ENCODE measurements at regions not wholly inside any gene's neighbourhood (a gene's known extent, or its start where the extent isn't known, plus 50 kb on each side); places are given as distances from the start of the nearest gene placed in this dataset.

DNA sequence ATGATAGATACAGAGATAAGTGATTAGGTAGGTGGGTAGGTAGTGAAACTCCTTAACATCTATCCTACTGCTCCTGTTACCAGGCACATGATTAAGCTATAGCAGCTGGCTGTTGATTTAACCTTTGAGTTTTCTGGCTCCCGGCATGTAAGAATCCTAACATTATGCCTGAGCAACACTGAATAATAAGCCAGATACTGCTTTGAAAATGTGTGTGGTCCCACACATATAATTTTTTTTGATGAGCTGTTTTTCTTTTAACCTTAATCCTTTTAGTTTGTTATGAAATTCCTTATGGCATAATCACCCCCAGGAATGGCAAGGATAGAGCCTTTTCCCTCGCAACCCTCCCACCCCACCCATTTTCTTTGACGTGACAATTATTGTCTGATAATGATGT is 104.2 kb upstream of the NEUROD1 start:
- POLR2A ChIA-PET: no interaction called here
- 70% methylated on average over 3 of the region's 3 CpGs for WGBS (ENCODE audit: low lambda C conversion rate)
- Histone ChIP-seq H2AFZ (ENCODE audit: low read depth) (no peak overlapping the region), H3K9me3 (no peaks in the 10 kb centered on the region), H4K20me1 (ENCODE audit: insufficient read depth) (no peaks in the 10 kb centered on the region), H3K79me2 (ENCODE audit: insufficient read depth) (no peaks in the 10 kb centered on the region), H3K9ac (no peak overlapping the region), H3K4me2 (no peak overlapping the region), H3K27me3 (ENCODE audit: insufficient read depth) (no peaks in the 10 kb centered on the region), H3K4me3 (ENCODE audit: low read depth in 2 of 2, low read length in 1 of 2) (no peak overlapping the region), H3K4me1 (ENCODE audit: control insufficient read depth in 1 of 2, insufficient read depth in 2 of 2, low read depth in 1 of 2, low read length in 1 of 2) (peaks cover 0 to 57% of the 10 kb centered on the region in 2 experiments; a peak in 3 of 4 replicates), H3K9me2 (no peaks in the 10 kb centered on the region), H3F3A (replicated peaks; ENCODE audit: insufficient read depth) (peaks cover 18% of the 10 kb centered on the region), H3K27ac (ENCODE audit: low read depth in 2 of 2, low read length in 1 of 2) (no peak overlapping the region; a peak in 1 of 4 replicates), H3K36me3 (replicated peaks in 1 of 2; ENCODE audit: control insufficient read depth in 1 of 2, insufficient read depth in 2 of 2, low read length in 1 of 2) (no peaks in the 10 kb centered on the region)
- DNase-seq: no peak
- CTCF ChIA-PET: no interaction called here
- no peak for TF ChIP-seq YY1 (IDR thresholded peaks at IDR 0.05; ENCODE audit: low read depth)
- TF ChIP-seq, protein P1, sequence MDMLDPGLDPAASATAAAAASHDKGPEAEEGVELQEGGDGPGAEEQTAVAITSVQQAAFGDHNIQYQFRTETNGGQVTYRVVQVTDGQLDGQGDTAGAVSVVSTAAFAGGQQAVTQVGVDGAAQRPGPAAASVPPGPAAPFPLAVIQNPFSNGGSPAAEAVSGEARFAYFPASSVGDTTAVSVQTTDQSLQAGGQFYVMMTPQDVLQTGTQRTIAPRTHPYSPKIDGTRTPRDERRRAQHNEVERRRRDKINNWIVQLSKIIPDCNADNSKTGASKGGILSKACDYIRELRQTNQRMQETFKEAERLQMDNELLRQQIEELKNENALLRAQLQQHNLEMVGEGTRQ (IDR thresholded peaks at IDR 0.05; ENCODE audit: borderline replicate concordance, low read depth, low read length): no peak
- TF ChIP-seq, protein P2, sequence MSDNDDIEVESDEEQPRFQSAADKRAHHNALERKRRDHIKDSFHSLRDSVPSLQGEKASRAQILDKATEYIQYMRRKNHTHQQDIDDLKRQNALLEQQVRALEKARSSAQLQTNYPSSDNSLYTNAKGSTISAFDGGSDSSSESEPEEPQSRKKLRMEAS (IDR thresholded peaks at IDR 0.05; ENCODE audit: low read depth): no peak
- no peak for TF ChIP-seq TEAD4 (IDR thresholded peaks at IDR 0.05; ENCODE audit: borderline replicate concordance, insufficient read depth)
- no peak for TF ChIP-seq CHD2 (IDR thresholded peaks at IDR 0.05; ENCODE audit: low read length, partially characterized antibody)
- TF ChIP-seq FOXJ3 (CRISPR knock-in tag; IDR thresholded peaks at IDR 0.05): no peak
- TF ChIP-seq RAD21 (IDR thresholded peaks at IDR 0.05; ENCODE audit: low read length): no peak
- TF ChIP-seq, protein P3, sequence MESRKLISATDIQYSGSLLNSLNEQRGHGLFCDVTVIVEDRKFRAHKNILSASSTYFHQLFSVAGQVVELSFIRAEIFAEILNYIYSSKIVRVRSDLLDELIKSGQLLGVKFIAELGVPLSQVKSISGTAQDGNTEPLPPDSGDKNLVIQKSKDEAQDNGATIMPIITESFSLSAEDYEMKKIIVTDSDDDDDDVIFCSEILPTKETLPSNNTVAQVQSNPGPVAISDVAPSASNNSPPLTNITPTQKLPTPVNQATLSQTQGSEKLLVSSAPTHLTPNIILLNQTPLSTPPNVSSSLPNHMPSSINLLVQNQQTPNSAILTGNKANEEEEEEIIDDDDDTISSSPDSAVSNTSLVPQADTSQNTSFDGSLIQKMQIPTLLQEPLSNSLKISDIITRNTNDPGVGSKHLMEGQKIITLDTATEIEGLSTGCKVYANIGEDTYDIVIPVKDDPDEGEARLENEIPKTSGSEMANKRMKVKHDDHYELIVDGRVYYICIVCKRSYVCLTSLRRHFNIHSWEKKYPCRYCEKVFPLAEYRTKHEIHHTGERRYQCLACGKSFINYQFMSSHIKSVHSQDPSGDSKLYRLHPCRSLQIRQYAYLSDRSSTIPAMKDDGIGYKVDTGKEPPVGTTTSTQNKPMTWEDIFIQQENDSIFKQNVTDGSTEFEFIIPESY (IDR thresholded peaks at IDR 0.05; ENCODE audit: borderline replicate concordance, low read depth): no peak
- no peak for TF ChIP-seq NRF1 (IDR thresholded peaks at IDR 0.05; ENCODE audit: low read depth, low read length)
- no peak for TF ChIP-seq NFIC (IDR thresholded peaks at IDR 0.05; ENCODE audit: borderline replicate concordance)
- no peak for TF ChIP-seq TCF12 (IDR thresholded peaks at IDR 0.05)

DNA sequence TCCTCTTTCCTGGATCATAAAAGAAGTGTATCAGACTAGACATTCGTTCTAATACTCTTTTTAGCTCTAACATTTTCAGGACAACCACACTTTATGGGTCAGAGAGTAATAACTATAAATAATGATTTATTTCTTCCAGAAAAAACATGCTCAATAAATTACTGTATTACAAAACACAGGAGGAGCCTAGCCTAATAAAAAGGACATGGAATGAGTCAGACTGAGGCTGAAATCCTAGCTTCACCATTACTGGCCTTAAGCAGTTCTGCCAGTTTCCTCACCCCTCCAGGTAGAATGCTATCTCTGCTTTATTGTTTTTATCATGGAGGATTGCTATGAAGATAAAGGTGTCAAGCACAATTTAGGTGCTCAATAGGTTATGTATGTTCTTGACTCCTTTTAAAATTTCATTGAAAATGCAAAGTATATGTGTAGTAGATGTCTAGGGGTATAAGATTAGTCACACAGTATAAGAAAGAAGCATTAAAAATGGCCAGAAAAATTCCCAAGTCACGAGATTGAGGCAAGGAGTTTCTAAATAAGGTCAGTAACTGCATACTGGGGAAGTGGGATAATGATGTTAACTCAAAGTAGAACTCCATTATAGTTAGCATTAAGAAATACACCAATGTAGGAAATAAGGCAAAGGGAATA is 105.5 kb upstream of the NEUROD1 start:
- H3K4me3 ChIP-seq (ENCODE audit: low read depth in 2 of 2, low read length in 1 of 2): no peak overlapping the region
- no peaks in the 10 kb centered on the region for H3K9me2 ChIP-seq
- H3K9me3 ChIP-seq: no peaks in the 10 kb centered on the region
- H3K36me3 ChIP-seq (replicated peaks in 1 of 2; ENCODE audit: control insufficient read depth in 1 of 2, insufficient read depth in 2 of 2, low read length in 1 of 2): no peaks in the 10 kb centered on the region
- no peak overlapping the region for H3K9ac ChIP-seq
- H3K4me1 ChIP-seq (ENCODE audit: control insufficient read depth in 1 of 2, insufficient read depth in 2 of 2, low read depth in 1 of 2, low read length in 1 of 2): peaks cover 0 to 50% of the 10 kb centered on the region in 2 experiments; a peak in 3 of 4 replicates
- peaks cover 23% of the 10 kb centered on the region for H3F3A ChIP-seq (replicated peaks; ENCODE audit: insufficient read depth)
- DNase-seq: no peak
- H3K27ac ChIP-seq (ENCODE audit: low read depth in 2 of 2, low read length in 1 of 2): peak overlapping the region; percentile 1 to 60; a peak in 3 of 4 replicates
- ChIA-PET POLR2A (no interaction called here), CTCF (no interaction called here)
- H4K20me1 ChIP-seq (ENCODE audit: insufficient read depth): no peaks in the 10 kb centered on the region
- H3K79me2 ChIP-seq (ENCODE audit: insufficient read depth): no peaks in the 10 kb centered on the region
- H3K4me2 ChIP-seq: no peak overlapping the region
- no peaks in the 10 kb centered on the region for H3K27me3 ChIP-seq (ENCODE audit: insufficient read depth)
- H2AFZ ChIP-seq (ENCODE audit: low read depth): 0 out of 2 replicates have a peak overlapping the region, but pooled peaks have one; percentile 15
- 17% methylated on average over 2 of the region's 2 CpGs for WGBS (ENCODE audit: low lambda C conversion rate)
- TF ChIP-seq JUND (IDR thresholded peaks at IDR 0.05): peak; percentile 30; the same call in 1 of the 2 replicates
- no peak for TF ChIP-seq POLR2AphosphoS5 (IDR thresholded peaks at IDR 0.05; ENCODE audit: low read depth, low read length)
- peak; percentile 67 for TF ChIP-seq FOSL2 (IDR thresholded peaks at IDR 0.05; ENCODE audit: borderline replicate concordance, low read depth)
- peak; percentile 28; the same call in 1 of the 2 replicates for TF ChIP-seq NFIC (IDR thresholded peaks at IDR 0.05; ENCODE audit: borderline replicate concordance)
- no peak for TF ChIP-seq GABPA (IDR thresholded peaks at IDR 0.05; ENCODE audit: low read depth)
- TF ChIP-seq, protein P1 (IDR thresholded peaks at IDR 0.05; ENCODE audit: borderline replicate concordance, low read depth, low read length): no peak
- TF ChIP-seq, protein P4, sequence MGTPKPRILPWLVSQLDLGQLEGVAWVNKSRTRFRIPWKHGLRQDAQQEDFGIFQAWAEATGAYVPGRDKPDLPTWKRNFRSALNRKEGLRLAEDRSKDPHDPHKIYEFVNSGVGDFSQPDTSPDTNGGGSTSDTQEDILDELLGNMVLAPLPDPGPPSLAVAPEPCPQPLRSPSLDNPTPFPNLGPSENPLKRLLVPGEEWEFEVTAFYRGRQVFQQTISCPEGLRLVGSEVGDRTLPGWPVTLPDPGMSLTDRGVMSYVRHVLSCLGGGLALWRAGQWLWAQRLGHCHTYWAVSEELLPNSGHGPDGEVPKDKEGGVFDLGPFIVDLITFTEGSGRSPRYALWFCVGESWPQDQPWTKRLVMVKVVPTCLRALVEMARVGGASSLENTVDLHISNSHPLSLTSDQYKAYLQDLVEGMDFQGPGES (IDR thresholded peaks at IDR 0.05; ENCODE audit: low read depth, low read length): no peak
- TF ChIP-seq, protein P5, sequence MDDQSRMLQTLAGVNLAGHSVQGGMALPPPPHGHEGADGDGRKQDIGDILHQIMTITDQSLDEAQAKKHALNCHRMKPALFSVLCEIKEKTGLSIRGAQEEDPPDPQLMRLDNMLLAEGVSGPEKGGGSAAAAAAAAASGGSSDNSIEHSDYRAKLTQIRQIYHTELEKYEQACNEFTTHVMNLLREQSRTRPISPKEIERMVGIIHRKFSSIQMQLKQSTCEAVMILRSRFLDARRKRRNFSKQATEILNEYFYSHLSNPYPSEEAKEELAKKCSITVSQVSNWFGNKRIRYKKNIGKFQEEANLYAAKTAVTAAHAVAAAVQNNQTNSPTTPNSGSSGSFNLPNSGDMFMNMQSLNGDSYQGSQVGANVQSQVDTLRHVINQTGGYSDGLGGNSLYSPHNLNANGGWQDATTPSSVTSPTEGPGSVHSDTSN (IDR thresholded peaks at IDR 0.05): peak; percentile 33; the same call in 1 of the 2 replicates
- TF ChIP-seq YY1 (IDR thresholded peaks at IDR 0.05; ENCODE audit: low read depth): no peak
- TF ChIP-seq RXRA (IDR thresholded peaks at IDR 0.05; ENCODE audit: borderline replicate concordance, low read depth): 0 out of 2 replicates have a peak, but pooled peaks have one; percentile 26
- TF ChIP-seq TCF12 (IDR thresholded peaks at IDR 0.05): peak; percentile 58; the same call in 1 of the 2 replicates
- TF ChIP-seq, protein P6, sequence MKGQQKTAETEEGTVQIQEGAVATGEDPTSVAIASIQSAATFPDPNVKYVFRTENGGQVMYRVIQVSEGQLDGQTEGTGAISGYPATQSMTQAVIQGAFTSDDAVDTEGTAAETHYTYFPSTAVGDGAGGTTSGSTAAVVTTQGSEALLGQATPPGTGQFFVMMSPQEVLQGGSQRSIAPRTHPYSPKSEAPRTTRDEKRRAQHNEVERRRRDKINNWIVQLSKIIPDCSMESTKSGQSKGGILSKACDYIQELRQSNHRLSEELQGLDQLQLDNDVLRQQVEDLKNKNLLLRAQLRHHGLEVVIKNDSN (IDR thresholded peaks at IDR 0.05; ENCODE audit: borderline replicate concordance, low read depth): no peak
- no peak for TF ChIP-seq MXI1 (IDR thresholded peaks at IDR 0.05; ENCODE audit: low read depth, low read length)

All from SK-N-SH (cell line).